ENCODE measurements at regions not wholly inside any gene's neighbourhood (a gene's known extent, or its start where the extent isn't known, plus 50 kb on each side); places are given as distances from the start of the nearest gene placed in this dataset.
A peak's percentile ranks its signal among the peaks of the same experiment; 100 is the strongest.

DNA sequence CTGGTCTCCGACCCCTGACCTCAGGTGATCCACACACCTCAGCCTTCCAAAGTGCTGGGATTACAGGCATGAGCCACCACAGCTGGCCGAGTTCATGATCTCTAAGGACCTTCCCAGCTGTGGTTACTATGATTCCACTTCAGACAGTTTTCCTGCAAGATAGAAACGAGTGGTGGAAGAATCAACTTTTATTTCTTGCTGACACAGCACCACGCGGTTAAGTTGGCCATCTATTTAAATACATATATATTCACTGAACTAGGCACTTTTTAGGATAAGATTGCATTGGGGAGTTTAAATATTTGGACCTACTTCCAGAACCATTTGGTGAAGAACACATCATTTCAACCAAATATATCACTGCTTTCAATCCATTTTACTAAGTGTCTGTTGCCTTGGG lies 213.4 kb downstream of the TBX5 start:
- no peak overlapping the region for H3K9ac ChIP-seq (ENCODE audit: insufficient read depth in 1 of 2, low read depth in 2 of 2, low read length in 2 of 2)
- TF ChIP-seq MAFK (IDR thresholded peaks at IDR 0.05; ENCODE audit: low read length) (peak; percentile 24; the same call in 1 of the 2 replicates), GATAD2A (IDR thresholded peaks at IDR 0.05) (no peak), EP300 (IDR thresholded peaks at IDR 0.05; ENCODE audit: low read length) (no peak), ZNF316 (IDR thresholded peaks at IDR 0.05) (peak; percentile 45; the same call in 1 of the 2 replicates), DACH1 (IDR thresholded peaks at IDR 0.05; ENCODE audit: partially characterized antibody) (no peak), TEAD2 (tag; IDR thresholded peaks at IDR 0.05) (no peak), ZNF197 (CRISPR knock-in tag; IDR thresholded peaks at IDR 0.05; ENCODE audit: low read depth) (no peak), CTBP1 (IDR thresholded peaks at IDR 0.05; ENCODE audit: borderline replicate concordance) (no peak), FOXK1 (CRISPR knock-in tag; IDR thresholded peaks at IDR 0.05; ENCODE audit: borderline replicate concordance) (no peak), ZNF175 (CRISPR knock-in tag; IDR thresholded peaks at IDR 0.05; ENCODE audit: low read depth) (no peak), ZNF57 (CRISPR knock-in tag; IDR thresholded peaks at IDR 0.05) (no peak), ADNP (tag; IDR thresholded peaks at IDR 0.05) (no peak), TFAM (CRISPR knock-in tag; conservative IDR thresholded peaks at IDR 0.05) (no peak), GABPB1 (CRISPR knock-in tag; IDR thresholded peaks at IDR 0.05) (no peak), ZNF766 (CRISPR knock-in tag; conservative IDR thresholded peaks at IDR 0.05) (no peak), KDM1A (IDR thresholded peaks at IDR 0.05) (no peak), CEBPB (tag; IDR thresholded peaks at IDR 0.05) (no peak), SMAD3 (CRISPR knock-in tag; conservative IDR thresholded peaks at IDR 0.05) (no peak)
- TF ChIP-seq, protein P1, sequence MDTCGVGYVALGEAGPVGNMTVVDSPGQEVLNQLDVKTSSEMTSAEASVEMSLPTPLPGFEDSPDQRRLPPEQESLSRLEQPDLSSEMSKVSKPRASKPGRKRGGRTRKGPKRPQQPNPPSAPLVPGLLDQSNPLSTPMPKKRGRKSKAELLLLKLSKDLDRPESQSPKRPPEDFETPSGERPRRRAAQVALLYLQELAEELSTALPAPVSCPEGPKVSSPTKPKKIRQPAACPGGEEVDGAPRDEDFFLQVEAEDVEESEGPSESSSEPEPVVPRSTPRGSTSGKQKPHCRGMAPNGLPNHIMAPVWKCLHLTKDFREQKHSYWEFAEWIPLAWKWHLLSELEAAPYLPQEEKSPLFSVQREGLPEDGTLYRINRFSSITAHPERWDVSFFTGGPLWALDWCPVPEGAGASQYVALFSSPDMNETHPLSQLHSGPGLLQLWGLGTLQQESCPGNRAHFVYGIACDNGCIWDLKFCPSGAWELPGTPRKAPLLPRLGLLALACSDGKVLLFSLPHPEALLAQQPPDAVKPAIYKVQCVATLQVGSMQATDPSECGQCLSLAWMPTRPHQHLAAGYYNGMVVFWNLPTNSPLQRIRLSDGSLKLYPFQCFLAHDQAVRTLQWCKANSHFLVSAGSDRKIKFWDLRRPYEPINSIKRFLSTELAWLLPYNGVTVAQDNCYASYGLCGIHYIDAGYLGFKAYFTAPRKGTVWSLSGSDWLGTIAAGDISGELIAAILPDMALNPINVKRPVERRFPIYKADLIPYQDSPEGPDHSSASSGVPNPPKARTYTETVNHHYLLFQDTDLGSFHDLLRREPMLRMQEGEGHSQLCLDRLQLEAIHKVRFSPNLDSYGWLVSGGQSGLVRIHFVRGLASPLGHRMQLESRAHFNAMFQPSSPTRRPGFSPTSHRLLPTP (IDR thresholded peaks at IDR 0.05; ENCODE audit: borderline replicate concordance, extremely low read depth, insufficient read length): no peak
- TF ChIP-seq, protein P2, sequence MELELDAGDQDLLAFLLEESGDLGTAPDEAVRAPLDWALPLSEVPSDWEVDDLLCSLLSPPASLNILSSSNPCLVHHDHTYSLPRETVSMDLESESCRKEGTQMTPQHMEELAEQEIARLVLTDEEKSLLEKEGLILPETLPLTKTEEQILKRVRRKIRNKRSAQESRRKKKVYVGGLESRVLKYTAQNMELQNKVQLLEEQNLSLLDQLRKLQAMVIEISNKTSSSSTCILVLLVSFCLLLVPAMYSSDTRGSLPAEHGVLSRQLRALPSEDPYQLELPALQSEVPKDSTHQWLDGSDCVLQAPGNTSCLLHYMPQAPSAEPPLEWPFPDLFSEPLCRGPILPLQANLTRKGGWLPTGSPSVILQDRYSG (tag; conservative IDR thresholded peaks at IDR 0.05; ENCODE audit: low read depth): no peak
- TF ChIP-seq, protein P3, sequence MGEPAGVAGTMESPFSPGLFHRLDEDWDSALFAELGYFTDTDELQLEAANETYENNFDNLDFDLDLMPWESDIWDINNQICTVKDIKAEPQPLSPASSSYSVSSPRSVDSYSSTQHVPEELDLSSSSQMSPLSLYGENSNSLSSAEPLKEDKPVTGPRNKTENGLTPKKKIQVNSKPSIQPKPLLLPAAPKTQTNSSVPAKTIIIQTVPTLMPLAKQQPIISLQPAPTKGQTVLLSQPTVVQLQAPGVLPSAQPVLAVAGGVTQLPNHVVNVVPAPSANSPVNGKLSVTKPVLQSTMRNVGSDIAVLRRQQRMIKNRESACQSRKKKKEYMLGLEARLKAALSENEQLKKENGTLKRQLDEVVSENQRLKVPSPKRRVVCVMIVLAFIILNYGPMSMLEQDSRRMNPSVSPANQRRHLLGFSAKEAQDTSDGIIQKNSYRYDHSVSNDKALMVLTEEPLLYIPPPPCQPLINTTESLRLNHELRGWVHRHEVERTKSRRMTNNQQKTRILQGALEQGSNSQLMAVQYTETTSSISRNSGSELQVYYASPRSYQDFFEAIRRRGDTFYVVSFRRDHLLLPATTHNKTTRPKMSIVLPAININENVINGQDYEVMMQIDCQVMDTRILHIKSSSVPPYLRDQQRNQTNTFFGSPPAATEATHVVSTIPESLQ (CRISPR knock-in tag; IDR thresholded peaks at IDR 0.05): no peak

More for the DNA sequence above, 213.4 kb downstream of the TBX5 start:
- H3K27ac ChIP-seq (ENCODE audit: extremely low read depth, low read depth, low read length): no peak overlapping the region
- WGBS (ENCODE audit: insufficient coverage, low coverage, missing lambda C conversion rate): 1% methylated on average over 5 of the region's 5 CpGs
- no peaks in the 10 kb centered on the region for H3K4me1 ChIP-seq (replicated peaks in 1 of 2; ENCODE audit: control insufficient read depth in 2 of 2, insufficient read depth in 2 of 2, low read length in 2 of 2)
- CTCF ChIA-PET (ENCODE audit: low intra/inter-chr PET ratio): no interaction called here
- no peaks in the 10 kb centered on the region for H3K36me3 ChIP-seq (ENCODE audit: control insufficient read depth, insufficient read depth, low read length)
- BruUV-seq (replicated peaks): no TSS peak
- no peaks in the 10 kb centered on the region for H4K20me1 ChIP-seq (replicated peaks; ENCODE audit: control insufficient read depth, insufficient read depth, low read length)
- H3K4me2 ChIP-seq (ENCODE audit: insufficient read depth, low read length): no peak overlapping the region
- POLR2A ChIA-PET: no interaction called here
- H3K4me3 ChIP-seq: no peak overlapping the region
- intact Hi-C loops (cut with micrococcal nuclease) (no loop called here), in situ Hi-C loops (cut with MboI) (no loop called here)
- H2AFZ ChIP-seq (ENCODE audit: low read depth, low read length): no peak overlapping the region
- H3K9me1 ChIP-seq (ENCODE audit: control insufficient read depth, insufficient read depth, low read length): no peaks in the 10 kb centered on the region
- H3K9me3 ChIP-seq (replicated peaks; ENCODE audit: control insufficient read depth, insufficient read depth, low read depth, low read length): no peaks in the 10 kb centered on the region
- H3K27me3 ChIP-seq (ENCODE audit: control insufficient read depth in 2 of 2, insufficient read depth in 2 of 2, low read length in 2 of 2): no peaks in the 10 kb centered on the region; a peak in 1 of 5 replicates
- no peak for FAIRE-seq
- H3K79me2 ChIP-seq (ENCODE audit: control insufficient read depth, insufficient read depth, low read length): no peaks in the 10 kb centered on the region
- ATAC-seq: no peak
- DNase-seq (ENCODE audit: extremely low read depth in 1 of 4, low spot score in 3 of 4): no peak
